ENCODE measurements at regions not wholly inside any gene's neighbourhood (a gene's known extent, or its start where the extent isn't known, plus 50 kb on each side); places are given as distances from the start of the nearest gene placed in this dataset.

DNA sequence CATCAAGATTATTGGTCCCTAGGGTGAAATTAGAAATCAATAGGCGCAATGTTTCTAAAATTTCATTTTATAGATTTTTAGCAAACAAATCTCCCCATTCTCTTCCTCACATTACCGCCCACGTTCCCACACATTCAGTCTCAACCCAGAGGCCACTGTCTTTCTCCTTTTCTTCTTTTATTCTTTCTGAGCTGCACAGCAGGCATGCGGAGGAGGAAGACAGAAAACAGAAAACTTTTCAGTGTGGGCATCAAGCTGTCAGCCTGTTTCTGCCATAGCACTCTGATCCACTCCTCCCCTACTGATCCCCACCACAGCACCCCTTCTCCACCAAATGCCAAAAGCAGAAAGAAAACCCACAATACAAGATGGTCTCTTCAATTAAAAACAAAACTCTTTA is 94.8 kb upstream of the ADAMTS3 start:
- DNase-seq (ENCODE audit: extremely low read depth in 1 of 4, low spot score in 3 of 4) (no peak), ATAC-seq (no peak), FAIRE-seq (no peak)
- Histone ChIP-seq H3K4me2 (ENCODE audit: insufficient read depth, low read length) (no peak overlapping the region), H3K9ac (ENCODE audit: insufficient read depth in 1 of 2, low read depth in 2 of 2, low read length in 2 of 2) (no peak overlapping the region), H2AFZ (ENCODE audit: low read depth, low read length) (peak overlapping the region; percentile 23; the same call in 1 of the 2 replicates), H3K36me3 (ENCODE audit: control insufficient read depth, insufficient read depth, low read length) (no peaks in the 10 kb centered on the region), H3K79me2 (ENCODE audit: control insufficient read depth, insufficient read depth, low read length) (no peaks in the 10 kb centered on the region), H3K4me1 (replicated peaks in 1 of 2; ENCODE audit: control insufficient read depth in 2 of 2, insufficient read depth in 2 of 2, low read length in 2 of 2) (no peaks in the 10 kb centered on the region), H3K27me3 (ENCODE audit: control insufficient read depth in 2 of 2, insufficient read depth in 2 of 2, low read length in 2 of 2) (no peaks in the 10 kb centered on the region), H3K27ac (ENCODE audit: extremely low read depth, low read depth, low read length) (no peak overlapping the region), H4K20me1 (replicated peaks; ENCODE audit: control insufficient read depth, insufficient read depth, low read length) (no peaks in the 10 kb centered on the region), H3K4me3 (no peak overlapping the region), H3K9me3 (replicated peaks; ENCODE audit: control insufficient read depth, insufficient read depth, low read depth, low read length) (no peaks in the 10 kb centered on the region), H3K9me1 (ENCODE audit: control insufficient read depth, insufficient read depth, low read length) (no peaks in the 10 kb centered on the region)
- 39% methylated on average over 4 of the region's 4 CpGs for WGBS (ENCODE audit: insufficient coverage, low coverage, missing lambda C conversion rate)
- in situ Hi-C loops (cut with MboI): no loop called here
- CTCF ChIA-PET (ENCODE audit: low intra/inter-chr PET ratio): no interaction called here
- intact Hi-C loops (cut with micrococcal nuclease): no loop called here
- TF ChIP-seq NFXL1 (CRISPR knock-in tag; IDR thresholded peaks at IDR 0.05) (no peak), ELF2 (CRISPR knock-in tag; IDR thresholded peaks at IDR 0.05) (no peak), SRSF9 (IDR thresholded peaks at IDR 0.05; ENCODE audit: borderline replicate concordance, low read depth, low read length) (no peak)
- TF ChIP-seq, protein P1, sequence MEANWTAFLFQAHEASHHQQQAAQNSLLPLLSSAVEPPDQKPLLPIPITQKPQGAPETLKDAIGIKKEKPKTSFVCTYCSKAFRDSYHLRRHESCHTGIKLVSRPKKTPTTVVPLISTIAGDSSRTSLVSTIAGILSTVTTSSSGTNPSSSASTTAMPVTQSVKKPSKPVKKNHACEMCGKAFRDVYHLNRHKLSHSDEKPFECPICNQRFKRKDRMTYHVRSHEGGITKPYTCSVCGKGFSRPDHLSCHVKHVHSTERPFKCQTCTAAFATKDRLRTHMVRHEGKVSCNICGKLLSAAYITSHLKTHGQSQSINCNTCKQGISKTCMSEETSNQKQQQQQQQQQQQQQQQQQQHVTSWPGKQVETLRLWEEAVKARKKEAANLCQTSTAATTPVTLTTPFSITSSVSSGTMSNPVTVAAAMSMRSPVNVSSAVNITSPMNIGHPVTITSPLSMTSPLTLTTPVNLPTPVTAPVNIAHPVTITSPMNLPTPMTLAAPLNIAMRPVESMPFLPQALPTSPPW (CRISPR knock-in tag; IDR thresholded peaks at IDR 0.05): no peak
- no TSS peak for BruUV-seq (replicated peaks)
- POLR2A ChIA-PET: no interaction called here

- ChIA-PET CTCF (ENCODE audit: low intra/inter-chr PET ratio) (no interaction called here), POLR2A (interaction anchor here (0.6 kb wide), 2 partner anchors 8 to 27 kb away, joined by 3 read pairs; no protein-coding TSS in a partner anchor)
- no TSS peak for BruUV-seq (replicated peaks)
- Histone ChIP-seq H3K27ac (ENCODE audit: extremely low read depth, low read depth, low read length) (no peak overlapping the region), H3K9ac (ENCODE audit: insufficient read depth in 1 of 2, low read depth in 2 of 2, low read length in 2 of 2) (no peak overlapping the region), H3K4me3 (no peak overlapping the region), H3K4me2 (ENCODE audit: insufficient read depth, low read length) (no peak overlapping the region), H3K9me3 (replicated peaks; ENCODE audit: control insufficient read depth, insufficient read depth, low read depth, low read length) (no peaks in the 10 kb centered on the region), H3K27me3 (ENCODE audit: control insufficient read depth in 2 of 2, insufficient read depth in 2 of 2, low read length in 2 of 2) (no peaks in the 10 kb centered on the region), H3K9me1 (ENCODE audit: control insufficient read depth, insufficient read depth, low read length) (no peaks in the 10 kb centered on the region), H4K20me1 (replicated peaks; ENCODE audit: control insufficient read depth, insufficient read depth, low read length) (no peaks in the 10 kb centered on the region), H3K36me3 (ENCODE audit: control insufficient read depth, insufficient read depth, low read length) (no peaks in the 10 kb centered on the region), H3K4me1 (replicated peaks in 1 of 2; ENCODE audit: control insufficient read depth in 2 of 2, insufficient read depth in 2 of 2, low read length in 2 of 2) (no peaks in the 10 kb centered on the region), H3K79me2 (ENCODE audit: control insufficient read depth, insufficient read depth, low read length) (no peaks in the 10 kb centered on the region), H2AFZ (ENCODE audit: low read depth, low read length) (no peak overlapping the region)
- intact Hi-C loops (cut with micrococcal nuclease) (no loop called here), in situ Hi-C loops (cut with MboI) (no loop called here)
- DNase-seq (ENCODE audit: extremely low read depth in 1 of 4, low spot score in 3 of 4): no peak
- WGBS (ENCODE audit: insufficient coverage, low coverage, missing lambda C conversion rate): 0% methylated on average over 1 of the region's 1 CpG
- no peak for ATAC-seq
- no peak for FAIRE-seq
- no peak for TF ChIP-seq MBD2 (IDR thresholded peaks at IDR 0.05; ENCODE audit: borderline replicate concordance, low read depth)
- TF ChIP-seq NFYB (IDR thresholded peaks at IDR 0.05; ENCODE audit: extremely low read depth, insufficient read length): no peak
- no peak for TF ChIP-seq MXI1 (IDR thresholded peaks at IDR 0.05; ENCODE audit: low read depth, low read length)
- TF ChIP-seq, protein P2, sequence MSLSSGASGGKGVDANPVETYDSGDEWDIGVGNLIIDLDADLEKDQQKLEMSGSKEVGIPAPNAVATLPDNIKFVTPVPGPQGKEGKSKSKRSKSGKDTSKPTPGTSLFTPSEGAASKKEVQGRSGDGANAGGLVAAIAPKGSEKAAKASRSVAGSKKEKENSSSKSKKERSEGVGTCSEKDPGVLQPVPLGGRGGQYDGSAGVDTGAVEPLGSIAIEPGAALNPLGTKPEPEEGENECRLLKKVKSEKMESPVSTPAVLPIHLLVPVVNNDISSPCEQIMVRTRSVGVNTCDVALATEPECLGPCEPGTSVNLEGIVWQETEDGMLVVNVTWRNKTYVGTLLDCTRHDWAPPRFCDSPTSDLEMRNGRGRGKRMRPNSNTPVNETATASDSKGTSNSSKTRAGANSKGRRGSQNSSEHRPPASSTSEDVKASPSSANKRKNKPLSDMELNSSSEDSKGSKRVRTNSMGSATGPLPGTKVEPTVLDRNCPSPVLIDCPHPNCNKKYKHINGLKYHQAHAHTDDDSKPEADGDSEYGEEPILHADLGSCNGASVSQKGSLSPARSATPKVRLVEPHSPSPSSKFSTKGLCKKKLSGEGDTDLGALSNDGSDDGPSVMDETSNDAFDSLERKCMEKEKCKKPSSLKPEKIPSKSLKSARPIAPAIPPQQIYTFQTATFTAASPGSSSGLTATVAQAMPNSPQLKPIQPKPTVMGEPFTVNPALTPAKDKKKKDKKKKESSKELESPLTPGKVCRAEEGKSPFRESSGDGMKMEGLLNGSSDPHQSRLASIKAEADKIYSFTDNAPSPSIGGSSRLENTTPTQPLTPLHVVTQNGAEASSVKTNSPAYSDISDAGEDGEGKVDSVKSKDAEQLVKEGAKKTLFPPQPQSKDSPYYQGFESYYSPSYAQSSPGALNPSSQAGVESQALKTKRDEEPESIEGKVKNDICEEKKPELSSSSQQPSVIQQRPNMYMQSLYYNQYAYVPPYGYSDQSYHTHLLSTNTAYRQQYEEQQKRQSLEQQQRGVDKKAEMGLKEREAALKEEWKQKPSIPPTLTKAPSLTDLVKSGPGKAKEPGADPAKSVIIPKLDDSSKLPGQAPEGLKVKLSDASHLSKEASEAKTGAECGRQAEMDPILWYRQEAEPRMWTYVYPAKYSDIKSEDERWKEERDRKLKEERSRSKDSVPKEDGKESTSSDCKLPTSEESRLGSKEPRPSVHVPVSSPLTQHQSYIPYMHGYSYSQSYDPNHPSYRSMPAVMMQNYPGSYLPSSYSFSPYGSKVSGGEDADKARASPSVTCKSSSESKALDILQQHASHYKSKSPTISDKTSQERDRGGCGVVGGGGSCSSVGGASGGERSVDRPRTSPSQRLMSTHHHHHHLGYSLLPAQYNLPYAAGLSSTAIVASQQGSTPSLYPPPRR (CRISPR knock-in tag; IDR thresholded peaks at IDR 0.05; ENCODE audit: borderline replicate concordance): no peak
- TF ChIP-seq KLF13 (tag; IDR thresholded peaks at IDR 0.05; ENCODE audit: borderline replicate concordance, low read depth): no peak
- TF ChIP-seq TBP (optimal IDR thresholded peaks at IDR 0.05; ENCODE audit: low read depth, low read length): no peak
- no peak for TF ChIP-seq HEY1 (CRISPR knock-in tag; IDR thresholded peaks at IDR 0.05; ENCODE audit: borderline replicate concordance)
- no peak for TF ChIP-seq KHSRP (IDR thresholded peaks at IDR 0.05)
Measured at GRCh38 chr4:72661830-72662229, 92.8 kb upstream of the ADAMTS3 start.
